ENCODE measurements at regions not wholly inside any gene's neighbourhood (a gene's known extent, or its start where the extent isn't known, plus 50 kb on each side); places are given as distances from the start of the nearest gene placed in this dataset.

DNA sequence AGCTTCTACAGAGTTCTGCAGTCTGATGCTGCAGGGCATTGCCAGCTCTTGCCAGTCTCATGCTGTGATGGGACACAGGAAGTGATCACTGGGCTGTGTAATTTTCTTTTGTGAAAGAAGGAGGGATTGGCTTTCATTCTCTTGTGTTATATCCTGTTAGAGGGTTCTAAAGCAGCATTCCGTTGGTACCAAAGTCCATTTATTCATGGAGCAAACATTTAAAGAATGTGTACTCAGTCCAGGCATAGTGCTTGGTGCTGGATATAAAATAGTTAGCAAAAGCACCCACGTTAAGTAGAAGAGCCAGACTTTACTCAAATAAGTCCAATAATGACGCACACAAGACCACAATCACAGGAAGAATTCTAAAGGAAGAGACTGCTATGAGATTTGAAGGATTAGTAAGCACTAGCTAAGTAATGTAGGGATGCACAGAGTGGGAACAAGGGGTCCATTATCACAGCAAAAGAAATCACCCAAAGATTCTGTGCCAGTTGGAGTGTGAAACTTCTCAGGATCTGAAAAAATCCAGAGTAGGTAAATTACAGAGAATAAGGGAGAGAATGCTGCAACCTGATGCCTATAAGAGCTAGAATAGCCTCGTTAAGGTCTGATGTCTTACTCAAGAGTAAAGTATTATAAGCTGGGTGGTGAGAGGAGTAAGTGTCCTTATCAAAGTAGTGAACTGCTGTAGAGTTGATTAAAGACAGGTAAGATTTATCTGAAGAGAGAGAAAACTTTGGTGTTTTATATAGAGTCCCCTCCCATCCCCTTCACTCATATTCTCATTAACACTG, 728.3 kb downstream of the METTL15 start:
- Histone ChIP-seq H3K36me3 (ENCODE audit: insufficient read depth, low read length) (no peaks in the 10 kb centered on the region), H3K27ac (no peak overlapping the region), H3K9me3 (ENCODE audit: low read depth, low read length) (no peaks in the 10 kb centered on the region), H3K9ac (ENCODE audit: insufficient read length) (no peak overlapping the region), H3K4me3 (no peak overlapping the region)
- TF ChIP-seq POLR2AphosphoS5 (IDR thresholded peaks at IDR 0.05; ENCODE audit: borderline replicate concordance, low read depth, low read length) (no peak), EZH2 (IDR thresholded peaks at IDR 0.05) (no peak), FOXP2 (optimal IDR thresholded peaks at IDR 0.05; ENCODE audit: control extremely low read depth, extremely low read length, insufficient read depth) (no peak)
- DNase-seq (ENCODE audit: low read depth, low spot score), result no peak

DNA sequence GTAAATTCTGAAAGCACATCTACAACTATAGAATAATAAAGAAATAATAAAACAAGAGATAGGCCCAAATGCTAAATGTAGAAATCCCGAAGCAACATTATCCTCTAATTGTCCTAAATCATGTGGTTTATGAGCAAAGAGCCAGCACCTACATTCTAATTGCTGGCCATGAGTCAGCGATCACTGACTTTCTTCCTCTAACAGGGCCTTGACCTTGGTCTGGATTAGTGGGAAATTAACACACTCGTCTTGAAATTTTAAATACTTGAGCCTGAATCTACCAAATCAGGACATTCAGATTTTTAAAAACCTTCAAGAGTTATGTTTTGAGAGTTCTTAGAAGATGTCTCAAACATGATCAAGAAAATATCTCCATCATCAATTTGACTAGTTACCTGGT, 727.6 kb downstream of the METTL15 start:
- Histone ChIP-seq H3K27ac (no peak overlapping the region), H3K4me3 (no peak overlapping the region), H3K9me3 (ENCODE audit: low read depth, low read length) (no peaks in the 10 kb centered on the region), H3K9ac (ENCODE audit: insufficient read length) (no peak overlapping the region), H3K36me3 (ENCODE audit: insufficient read depth, low read length) (no peaks in the 10 kb centered on the region)
- no peak for DNase-seq (ENCODE audit: low read depth, low spot score)
- TF ChIP-seq FOXP2 (optimal IDR thresholded peaks at IDR 0.05; ENCODE audit: control extremely low read depth, extremely low read length, insufficient read depth) (no peak), POLR2AphosphoS5 (IDR thresholded peaks at IDR 0.05; ENCODE audit: borderline replicate concordance, low read depth, low read length) (no peak), EZH2 (IDR thresholded peaks at IDR 0.05) (no peak)

DNA sequence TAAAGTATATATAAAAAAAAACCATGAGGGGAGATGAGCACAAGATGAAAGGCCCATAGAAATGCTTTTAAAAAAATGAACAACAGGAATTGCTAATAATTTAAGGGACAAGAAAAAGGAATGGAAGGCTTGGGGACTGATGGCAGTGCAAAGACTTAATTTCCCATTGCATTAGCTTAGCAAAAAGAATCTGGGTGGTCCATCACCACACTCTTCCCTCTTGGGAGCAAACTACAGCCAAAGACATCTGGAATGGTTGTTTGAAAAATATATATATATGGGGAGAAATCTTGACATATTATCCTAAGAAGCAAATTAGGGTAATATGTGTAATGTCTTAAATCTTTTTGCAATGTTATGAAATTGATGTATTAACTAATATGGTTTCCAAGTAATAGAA, 727.1 kb downstream of the METTL15 start:
- H3K9ac ChIP-seq (ENCODE audit: insufficient read length), result no peak overlapping the region
- DNase-seq (ENCODE audit: low read depth, low spot score), result no peak
- H3K27ac ChIP-seq, result no peak overlapping the region
- no peaks in the 10 kb centered on the region for H3K36me3 ChIP-seq (ENCODE audit: insufficient read depth, low read length)
- no peaks in the 10 kb centered on the region for H3K9me3 ChIP-seq (ENCODE audit: low read depth, low read length)
- no peak overlapping the region for H3K4me3 ChIP-seq
- TF ChIP-seq EZH2 (IDR thresholded peaks at IDR 0.05) (no peak), FOXP2 (optimal IDR thresholded peaks at IDR 0.05; ENCODE audit: control extremely low read depth, extremely low read length, insufficient read depth) (no peak), POLR2AphosphoS5 (IDR thresholded peaks at IDR 0.05; ENCODE audit: borderline replicate concordance, low read depth, low read length) (no peak)

DNA sequence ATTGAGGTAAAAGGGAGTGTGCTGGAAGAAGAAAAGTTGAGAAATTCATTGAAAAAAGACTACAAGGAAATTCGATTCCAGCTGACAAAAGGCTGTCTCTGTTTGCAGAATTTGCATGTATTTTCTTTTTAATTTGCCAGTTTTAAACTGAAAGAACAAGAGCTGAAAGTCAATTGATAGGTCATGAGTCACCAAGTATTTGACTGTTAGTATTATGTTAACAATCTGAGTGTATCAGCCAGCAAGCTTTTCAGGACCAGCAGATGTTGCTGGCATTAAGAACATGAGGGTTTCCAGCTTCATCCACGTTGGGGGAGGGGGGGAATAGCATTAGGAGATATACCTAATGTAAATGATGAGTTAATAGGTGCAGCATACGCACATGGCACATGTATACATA, 726.7 kb downstream of the METTL15 start:
- Histone ChIP-seq H3K4me3 (no peak overlapping the region), H3K27ac (no peak overlapping the region), H3K36me3 (ENCODE audit: insufficient read depth, low read length) (no peaks in the 10 kb centered on the region), H3K9ac (ENCODE audit: insufficient read length) (no peak overlapping the region), H3K9me3 (ENCODE audit: low read depth, low read length) (no peaks in the 10 kb centered on the region)
- TF ChIP-seq FOXP2 (optimal IDR thresholded peaks at IDR 0.05; ENCODE audit: control extremely low read depth, extremely low read length, insufficient read depth) (no peak), EZH2 (IDR thresholded peaks at IDR 0.05) (no peak), POLR2AphosphoS5 (IDR thresholded peaks at IDR 0.05; ENCODE audit: borderline replicate concordance, low read depth, low read length) (no peak)
- no peak for DNase-seq (ENCODE audit: low read depth, low spot score)

DNA sequence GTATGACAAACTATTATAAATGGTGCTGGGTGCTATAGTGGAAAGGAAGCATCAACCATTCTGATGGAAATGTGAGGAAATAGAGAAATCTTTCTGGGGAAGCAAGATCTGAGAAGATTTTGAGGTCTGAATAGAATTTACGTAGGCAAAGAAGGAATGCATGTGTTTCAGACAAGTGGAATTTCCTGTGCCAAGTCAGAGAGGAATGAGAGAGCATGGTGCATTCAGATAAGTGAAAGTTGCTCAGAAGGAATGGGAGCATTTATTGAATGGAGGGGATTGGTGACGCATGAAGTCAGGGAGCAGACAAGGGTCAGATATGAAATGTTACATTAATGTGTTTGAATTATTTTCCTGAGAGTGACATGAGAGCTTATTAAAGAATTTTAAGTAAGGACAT, 725.5 kb downstream of the METTL15 start:
- Histone ChIP-seq H3K4me3 (no peak overlapping the region), H3K9me3 (ENCODE audit: low read depth, low read length) (no peaks in the 10 kb centered on the region), H3K36me3 (ENCODE audit: insufficient read depth, low read length) (no peaks in the 10 kb centered on the region), H3K27ac (no peak overlapping the region), H3K9ac (ENCODE audit: insufficient read length) (no peak overlapping the region)
- TF ChIP-seq FOXP2 (optimal IDR thresholded peaks at IDR 0.05; ENCODE audit: control extremely low read depth, extremely low read length, insufficient read depth) (no peak), POLR2AphosphoS5 (IDR thresholded peaks at IDR 0.05; ENCODE audit: borderline replicate concordance, low read depth, low read length) (no peak), EZH2 (IDR thresholded peaks at IDR 0.05) (no peak)
- no peak for DNase-seq (ENCODE audit: low read depth, low spot score)

DNA sequence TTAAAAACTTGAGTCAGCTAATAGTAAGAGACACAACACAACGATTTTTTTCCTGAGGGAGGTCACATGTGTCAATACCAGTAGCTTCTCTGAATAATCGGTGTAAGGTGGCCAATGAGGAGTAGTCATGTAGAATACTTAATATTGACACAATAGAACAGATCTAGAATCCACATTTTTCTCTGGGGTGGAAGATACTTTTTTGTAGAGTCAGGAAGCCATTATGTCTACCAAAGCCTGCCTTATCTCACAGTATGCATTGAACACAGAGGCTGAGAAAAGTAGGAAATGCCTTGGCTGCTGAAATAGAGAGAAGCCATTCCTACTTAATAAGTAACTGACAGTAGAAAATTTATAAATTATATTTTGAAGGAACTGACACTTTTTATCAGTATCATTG, 725.0 kb downstream of the METTL15 start:
- no peaks in the 10 kb centered on the region for H3K36me3 ChIP-seq (ENCODE audit: insufficient read depth, low read length)
- TF ChIP-seq EZH2 (IDR thresholded peaks at IDR 0.05) (no peak), POLR2AphosphoS5 (IDR thresholded peaks at IDR 0.05; ENCODE audit: borderline replicate concordance, low read depth, low read length) (no peak), FOXP2 (optimal IDR thresholded peaks at IDR 0.05; ENCODE audit: control extremely low read depth, extremely low read length, insufficient read depth) (no peak)
- no peak overlapping the region for H3K4me3 ChIP-seq
- H3K9ac ChIP-seq (ENCODE audit: insufficient read length), result no peak overlapping the region
- no peak overlapping the region for H3K27ac ChIP-seq
- DNase-seq (ENCODE audit: low read depth, low spot score), result no peak
- H3K9me3 ChIP-seq (ENCODE audit: low read depth, low read length), result no peaks in the 10 kb centered on the region

DNA sequence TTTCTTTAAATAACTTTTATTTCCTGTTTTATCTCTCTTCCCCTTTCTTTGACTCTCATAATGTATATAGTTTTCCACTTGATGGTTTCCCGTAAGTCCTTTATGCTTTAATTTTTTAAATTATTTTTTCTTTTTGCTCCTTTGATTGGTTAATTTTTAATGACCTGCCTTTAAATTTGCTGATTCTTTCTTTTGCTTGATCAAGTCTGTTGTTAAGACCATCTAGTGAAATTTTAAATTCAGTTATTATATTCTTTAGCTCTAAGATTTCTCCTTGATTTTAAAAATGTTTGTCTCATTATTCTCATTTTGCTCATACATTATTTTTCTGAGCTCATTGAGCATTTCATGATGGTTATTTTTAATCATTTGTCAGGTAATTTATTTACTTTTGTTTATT, 718.6 kb downstream of the METTL15 start:
- Histone ChIP-seq H3K9me3 (ENCODE audit: low read depth, low read length) (no peaks in the 10 kb centered on the region), H3K9ac (ENCODE audit: insufficient read length) (no peak overlapping the region), H3K4me3 (no peak overlapping the region), H3K27ac (no peak overlapping the region), H3K36me3 (ENCODE audit: insufficient read depth, low read length) (no peaks in the 10 kb centered on the region)
- no peak for TF ChIP-seq EZH2 (IDR thresholded peaks at IDR 0.05)
- TF ChIP-seq POLR2AphosphoS5 (IDR thresholded peaks at IDR 0.05; ENCODE audit: borderline replicate concordance, low read depth, low read length), result no peak
- TF ChIP-seq FOXP2 (optimal IDR thresholded peaks at IDR 0.05; ENCODE audit: control extremely low read depth, extremely low read length, insufficient read depth), result no peak
- DNase-seq (ENCODE audit: low read depth, low spot score), result no peak

DNA sequence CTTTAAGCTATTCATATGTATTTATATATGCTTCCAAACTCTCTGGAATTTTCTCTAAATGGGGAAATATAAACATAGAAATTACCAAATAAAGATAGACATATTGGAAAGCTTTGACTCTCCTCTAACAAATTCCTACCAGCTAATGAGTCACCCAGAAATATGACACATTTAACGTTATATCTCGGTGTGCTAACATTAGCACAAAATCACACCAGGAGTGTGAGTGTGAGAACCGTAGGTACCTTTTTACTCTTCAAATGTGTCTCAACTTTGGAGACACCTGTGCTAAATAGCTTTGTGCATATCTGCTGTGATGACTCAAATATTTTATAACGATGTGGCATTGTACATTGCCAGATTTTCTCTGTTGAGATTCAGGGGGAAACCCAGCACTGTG, 714.4 kb downstream of the METTL15 start:
- Histone ChIP-seq H3K4me3 (no peak overlapping the region), H3K9ac (ENCODE audit: insufficient read length) (no peak overlapping the region), H3K36me3 (ENCODE audit: insufficient read depth, low read length) (no peaks in the 10 kb centered on the region), H3K27ac (no peak overlapping the region), H3K9me3 (ENCODE audit: low read depth, low read length) (no peaks in the 10 kb centered on the region)
- TF ChIP-seq FOXP2 (optimal IDR thresholded peaks at IDR 0.05; ENCODE audit: control extremely low read depth, extremely low read length, insufficient read depth) (no peak), EZH2 (IDR thresholded peaks at IDR 0.05) (no peak), POLR2AphosphoS5 (IDR thresholded peaks at IDR 0.05; ENCODE audit: borderline replicate concordance, low read depth, low read length) (no peak)
- no peak for DNase-seq (ENCODE audit: low read depth, low spot score)
